MG63 (cell line): ENCODE measurements at regions not wholly inside any gene's neighbourhood (a gene's known extent, or its start where the extent isn't known, plus 50 kb on each side); places are given as distances from the start of the nearest gene placed in this dataset.

Experiments
- DNase-seq: peaks from one replicate; pipeline ENCODE4 v3.0.0-alpha.2; 2020
- H3K27me3 ChIP-seq: fragments of 250-450 bp; sonication (Bioruptor Pico); 2 replicates; pipeline ENCODE4 v1.5.1; 2020; ENCODE audit warnings: mild to moderate bottlenecking, moderate library complexity
- H3K36me3 ChIP-seq: fragments of 250-450 bp; sonication (Bioruptor Pico); 2 replicates; pipeline ENCODE4 v1.5.1; 2020; ENCODE audit warnings: mild to moderate bottlenecking, moderate library complexity
- H3K4me3 ChIP-seq: fragments of 250-450 bp; sonication (Bioruptor Pico); 2 replicates; pipeline ENCODE4 v1.5.1; 2020; ENCODE audit warnings: mild to moderate bottlenecking, moderate library complexity
- H3K9me3 ChIP-seq: fragments of 250-450 bp; sonication (Bioruptor Pico); 2 replicates; pipeline ENCODE4 v1.5.1; 2020; ENCODE audit warnings: mild to moderate bottlenecking, moderate library complexity

DNA sequence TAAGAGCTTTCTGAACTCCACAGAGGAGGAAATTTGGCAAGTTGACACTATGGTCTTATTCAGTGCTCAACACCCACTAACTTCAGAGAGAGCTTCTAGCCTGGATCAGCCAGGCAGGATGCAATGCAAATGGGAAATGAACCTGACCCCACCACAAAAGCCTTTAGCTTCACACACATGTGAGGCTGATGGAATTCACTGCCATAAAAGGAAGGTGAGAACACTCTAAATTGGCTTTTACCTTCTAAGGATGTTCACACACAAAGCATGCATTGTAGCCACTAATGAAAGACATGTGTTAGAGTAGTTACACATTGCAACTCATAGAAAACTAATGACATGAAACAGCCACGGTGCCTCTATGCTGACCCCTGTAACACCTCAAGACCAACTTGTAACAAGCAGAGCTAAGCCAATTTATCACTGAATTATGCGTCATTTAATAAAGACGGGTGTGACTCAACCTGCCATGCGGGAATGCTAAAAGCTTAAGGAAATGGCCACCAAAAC is 262.1 kb downstream of the HACE1 start:
- Histone ChIP-seq H3K27me3 (no peaks in the 10 kb centered on the region), H3K36me3 (no peaks in the 10 kb centered on the region), H3K9me3 (no peaks in the 10 kb centered on the region), H3K4me3 (no peak overlapping the region)
- no peak for DNase-seq

DNA sequence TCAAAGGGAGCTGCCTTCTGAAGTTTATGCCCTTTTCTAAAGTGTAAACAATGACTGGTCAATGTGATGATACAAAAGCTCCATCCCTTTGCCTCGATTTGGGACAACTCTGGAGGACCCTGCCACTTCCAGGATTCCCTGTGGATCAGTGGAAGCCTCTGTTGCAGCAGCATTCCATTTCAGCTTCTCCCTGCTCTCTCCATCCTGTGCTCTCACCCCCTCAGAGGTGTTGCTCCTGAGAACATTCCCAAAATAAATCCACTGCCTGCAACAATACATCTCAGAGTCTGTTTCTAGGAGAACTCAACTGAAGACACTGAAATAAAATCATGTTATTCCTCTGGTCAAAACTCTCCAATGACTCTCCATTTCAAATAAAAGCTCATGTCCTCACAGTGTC is 263.6 kb downstream of the HACE1 start:
- no peaks in the 10 kb centered on the region for H3K36me3 ChIP-seq
- no peak for DNase-seq
- no peaks in the 10 kb centered on the region for H3K9me3 ChIP-seq
- no peak overlapping the region for H3K4me3 ChIP-seq
- no peaks in the 10 kb centered on the region for H3K27me3 ChIP-seq

DNA sequence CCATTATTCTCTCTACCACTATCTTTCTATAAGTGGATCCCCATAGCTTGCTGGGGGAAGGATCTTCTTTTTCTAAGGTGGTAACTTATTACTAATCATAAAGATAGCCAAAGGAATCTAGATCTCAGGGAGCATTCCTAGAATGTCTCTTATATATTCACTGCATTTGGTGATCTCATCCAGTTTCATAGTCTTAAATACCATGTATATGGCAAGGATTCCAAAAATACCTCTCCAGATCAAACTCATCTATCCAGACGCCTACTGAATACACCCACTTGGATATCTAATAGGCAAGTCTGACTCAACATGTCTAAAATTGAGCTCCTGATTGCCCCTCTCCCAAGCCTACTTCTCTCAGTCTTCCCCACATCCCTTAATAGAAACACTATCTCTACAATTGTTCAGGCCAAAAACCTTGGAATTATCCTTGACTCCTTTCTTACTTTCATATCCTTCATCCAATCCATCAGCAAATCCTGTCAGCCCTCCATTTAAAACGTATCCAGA is 264.4 kb downstream of the HACE1 start:
- DNase-seq: no peak
- Histone ChIP-seq H3K36me3 (no peaks in the 10 kb centered on the region), H3K4me3 (no peak overlapping the region)

DNA sequence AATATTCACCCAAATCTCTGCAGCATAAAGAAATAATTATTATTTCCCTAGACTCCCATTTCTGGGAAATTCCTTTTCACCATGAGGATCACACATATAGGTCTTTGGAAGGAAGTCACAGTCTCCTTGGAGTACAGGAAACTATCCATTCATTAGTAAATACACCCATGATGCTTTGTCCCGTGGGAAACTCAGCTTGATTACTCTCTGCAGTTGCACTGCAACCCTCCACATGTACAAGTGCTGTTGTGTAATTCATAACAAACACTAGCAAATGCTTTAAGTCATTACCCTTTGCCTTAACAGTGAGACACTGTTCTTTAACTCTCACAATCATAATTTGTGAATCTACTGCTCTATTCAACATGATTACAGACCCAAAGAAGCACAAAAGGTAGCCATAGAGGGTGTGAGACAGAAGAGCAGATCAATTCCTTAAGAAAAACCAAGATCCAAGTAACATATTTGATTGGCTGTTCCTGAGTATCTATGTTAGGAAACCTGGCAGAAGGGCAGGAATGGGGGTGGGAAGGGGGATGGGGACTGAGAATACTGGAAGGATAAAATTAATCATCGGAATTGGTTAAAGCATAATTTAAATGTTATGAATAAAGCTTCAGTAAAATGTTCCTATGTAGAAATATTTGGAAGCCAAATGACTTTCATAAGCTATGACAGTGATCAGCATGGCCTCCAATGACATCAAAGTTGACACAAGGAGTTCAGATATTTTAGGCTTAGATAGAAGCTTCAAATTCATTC is 268.0 kb downstream of the HACE1 start:
- Histone ChIP-seq H3K9me3 (no peaks in the 10 kb centered on the region), H3K36me3 (no peaks in the 10 kb centered on the region), H3K27me3 (no peaks in the 10 kb centered on the region), H3K4me3 (no peak overlapping the region)
- DNase-seq: no peak

More for the DNA sequence above, 264.4 kb downstream of the HACE1 start:
- H3K9me3 ChIP-seq: no peaks in the 10 kb centered on the region
- H3K27me3 ChIP-seq: no peaks in the 10 kb centered on the region

DNA sequence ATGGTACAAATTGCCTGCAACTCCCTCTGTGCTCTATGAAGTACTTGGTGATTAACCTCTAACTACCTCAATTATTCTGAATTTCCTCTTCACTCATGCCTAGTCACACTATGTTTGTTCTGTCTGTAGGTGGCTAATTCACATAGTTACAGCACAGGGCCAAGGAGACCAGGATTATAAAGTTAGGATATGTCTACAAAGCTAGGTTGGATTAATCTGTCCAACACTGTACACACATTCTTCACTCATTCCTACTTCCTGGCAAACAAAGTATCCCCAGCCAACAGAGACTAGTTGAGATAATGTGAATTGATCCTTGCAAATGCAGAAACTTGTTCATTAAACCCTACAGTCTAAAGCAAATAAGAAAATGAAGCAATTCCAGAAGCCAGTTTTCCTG is 269.8 kb downstream of the HACE1 start:
- no peaks in the 10 kb centered on the region for H3K36me3 ChIP-seq
- H3K4me3 ChIP-seq: no peak overlapping the region
- H3K9me3 ChIP-seq: no peaks in the 10 kb centered on the region
- DNase-seq: no peak
- H3K27me3 ChIP-seq: no peaks in the 10 kb centered on the region

DNA sequence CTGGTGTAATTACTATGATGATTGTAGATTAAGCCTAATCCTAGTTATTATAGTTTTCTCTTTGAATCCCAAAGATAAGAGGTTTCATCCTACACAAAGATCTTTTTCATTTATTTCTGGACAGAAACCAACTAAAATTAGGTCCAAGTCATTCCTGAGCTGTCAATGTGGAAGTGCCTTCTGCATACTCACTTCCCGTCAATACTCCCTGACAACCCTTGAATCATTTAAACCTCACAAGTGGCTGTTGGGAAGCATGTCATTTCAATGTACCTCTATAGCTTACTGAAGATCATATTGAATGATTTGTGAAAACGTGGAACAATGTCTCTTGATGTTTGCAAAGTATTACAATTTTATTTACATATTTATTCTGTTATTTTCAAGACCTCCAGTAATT is 274.1 kb downstream of the HACE1 start:
- H3K36me3 ChIP-seq: no peaks in the 10 kb centered on the region
- no peaks in the 10 kb centered on the region for H3K27me3 ChIP-seq
- H3K9me3 ChIP-seq: no peaks in the 10 kb centered on the region
- H3K4me3 ChIP-seq: no peak overlapping the region
- no peak for DNase-seq

DNA sequence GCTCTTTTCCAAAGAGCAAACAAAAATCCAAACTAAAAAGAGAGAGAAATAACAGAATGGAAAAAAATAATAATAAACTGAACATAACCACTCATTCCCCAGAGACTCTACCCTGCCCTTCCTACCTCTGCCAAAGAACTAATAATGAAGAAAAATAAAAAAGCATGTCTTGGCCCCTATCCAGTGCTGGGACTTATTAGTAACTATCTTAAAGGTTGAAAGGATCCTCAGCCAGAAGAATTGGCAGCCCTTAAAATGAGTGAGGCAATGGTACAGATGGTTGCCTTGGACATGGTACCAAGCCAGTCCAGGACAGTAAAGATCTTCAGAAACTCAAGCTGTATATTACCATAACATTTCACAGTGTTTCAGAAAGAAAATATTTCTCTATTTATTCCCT is 279.3 kb downstream of the HACE1 start:
- no peak overlapping the region for H3K4me3 ChIP-seq
- peak; percentile 14 for DNase-seq
- no peaks in the 10 kb centered on the region for H3K9me3 ChIP-seq
- no peaks in the 10 kb centered on the region for H3K36me3 ChIP-seq
- H3K27me3 ChIP-seq: no peaks in the 10 kb centered on the region

DNA sequence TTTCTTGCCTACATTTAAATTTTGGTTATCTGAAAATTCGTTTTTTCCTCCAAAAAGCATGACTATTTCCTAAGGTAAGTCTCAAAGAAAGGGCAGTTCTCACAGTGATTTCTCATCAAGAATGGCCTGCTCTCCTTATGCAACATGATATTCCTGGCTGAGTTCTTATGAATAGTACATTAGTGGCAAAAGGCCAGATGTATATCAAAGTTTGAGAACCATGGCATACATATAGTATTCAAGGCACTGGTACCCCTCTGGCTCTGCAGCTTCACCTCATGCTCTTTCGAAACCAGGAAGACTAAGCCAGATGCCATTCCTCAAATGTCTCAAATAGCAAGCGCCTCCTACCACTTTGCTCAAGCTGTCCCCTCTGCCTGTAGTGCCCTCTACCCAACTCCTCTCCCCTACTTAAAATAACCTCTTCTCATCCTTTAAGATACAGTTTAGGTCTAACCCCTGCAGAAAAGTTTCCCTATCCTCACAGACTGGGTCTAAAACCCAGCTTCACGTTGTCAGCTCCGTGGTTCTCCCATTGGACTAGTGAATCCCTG is 280.3 kb downstream of the HACE1 start:
- Histone ChIP-seq H3K9me3 (no peaks in the 10 kb centered on the region), H3K36me3 (no peaks in the 10 kb centered on the region), H3K4me3 (no peak overlapping the region), H3K27me3 (no peaks in the 10 kb centered on the region)
- no peak for DNase-seq

DNA sequence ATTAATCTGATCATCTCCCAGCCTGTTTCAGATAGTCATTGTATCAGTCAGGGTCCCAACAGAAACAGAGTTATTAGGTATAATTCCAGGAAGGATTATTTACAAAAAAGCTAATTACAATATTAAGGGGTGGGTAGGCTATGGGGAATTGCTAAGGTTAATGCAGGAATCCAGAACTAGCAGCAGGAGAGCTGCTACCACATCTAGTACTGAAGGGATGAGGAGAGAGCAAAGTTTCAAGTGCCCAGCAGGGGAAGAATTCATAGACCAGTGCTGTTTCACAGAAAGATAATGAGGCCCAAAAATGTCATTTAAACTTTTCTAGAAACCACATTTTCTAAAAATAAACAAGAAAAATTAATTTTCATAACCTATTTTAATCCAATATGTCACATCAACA is 284.2 kb downstream of the HACE1 start:
- H3K36me3 ChIP-seq: no peaks in the 10 kb centered on the region
- DNase-seq: no peak
- no peaks in the 10 kb centered on the region for H3K9me3 ChIP-seq
- no peak overlapping the region for H3K4me3 ChIP-seq
- H3K27me3 ChIP-seq: no peaks in the 10 kb centered on the region

DNA sequence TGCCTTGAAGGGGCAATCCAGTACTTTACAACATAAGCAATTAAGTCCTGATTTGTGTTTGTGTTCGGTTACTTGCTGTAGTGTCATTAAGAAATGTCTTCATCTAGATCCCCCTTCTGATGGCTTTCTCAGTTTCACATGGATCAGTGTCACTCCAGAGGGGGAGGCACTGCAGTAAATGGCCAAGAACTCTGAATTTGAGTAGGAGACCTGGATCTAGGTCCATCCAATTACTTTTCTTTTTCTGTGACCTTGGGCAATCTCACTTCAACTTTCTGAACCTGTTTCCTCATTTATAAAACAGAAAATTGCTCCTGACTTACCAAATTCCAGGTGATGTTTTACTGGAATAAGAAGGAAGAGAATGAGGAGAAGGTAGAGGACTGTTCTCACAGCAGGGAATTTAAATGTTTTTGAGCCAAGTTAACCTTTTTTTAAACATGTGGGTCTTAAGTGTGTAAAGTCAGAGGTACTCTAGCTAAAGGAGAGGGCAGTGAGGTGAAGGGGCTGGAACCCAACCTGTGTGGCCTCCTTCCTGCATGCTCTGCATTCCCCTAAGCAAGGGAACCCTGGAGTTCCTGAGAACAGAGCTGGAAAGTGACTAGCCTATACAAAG is 285.5 kb downstream of the HACE1 start:
- H3K9me3 ChIP-seq: no peaks in the 10 kb centered on the region
- no peak for DNase-seq
- no peaks in the 10 kb centered on the region for H3K36me3 ChIP-seq
- H3K4me3 ChIP-seq: no peak overlapping the region
- H3K27me3 ChIP-seq: no peaks in the 10 kb centered on the region

DNA sequence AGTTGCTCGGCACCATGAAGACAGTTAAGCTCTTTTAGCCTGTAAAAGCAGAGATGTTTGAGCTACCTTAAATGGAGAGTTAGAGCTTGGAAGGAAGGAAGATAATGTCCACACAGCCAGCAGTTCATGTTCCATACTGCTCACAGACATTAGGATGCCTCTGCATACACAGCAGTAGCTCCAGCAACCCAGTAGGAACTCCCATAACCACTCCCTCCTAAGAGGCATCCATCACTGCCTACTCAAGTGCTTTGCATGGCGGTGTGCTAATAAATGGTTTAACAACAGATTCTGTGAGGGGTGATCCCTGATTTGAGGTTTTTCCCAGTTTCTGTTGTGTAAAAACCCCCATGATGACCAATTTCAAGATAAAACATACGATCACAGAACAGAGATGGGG is 286.4 kb downstream of the HACE1 start:
- Histone ChIP-seq H3K36me3 (no peaks in the 10 kb centered on the region), H3K27me3 (no peaks in the 10 kb centered on the region), H3K9me3 (no peaks in the 10 kb centered on the region), H3K4me3 (no peak overlapping the region)
- no peak for DNase-seq

DNA sequence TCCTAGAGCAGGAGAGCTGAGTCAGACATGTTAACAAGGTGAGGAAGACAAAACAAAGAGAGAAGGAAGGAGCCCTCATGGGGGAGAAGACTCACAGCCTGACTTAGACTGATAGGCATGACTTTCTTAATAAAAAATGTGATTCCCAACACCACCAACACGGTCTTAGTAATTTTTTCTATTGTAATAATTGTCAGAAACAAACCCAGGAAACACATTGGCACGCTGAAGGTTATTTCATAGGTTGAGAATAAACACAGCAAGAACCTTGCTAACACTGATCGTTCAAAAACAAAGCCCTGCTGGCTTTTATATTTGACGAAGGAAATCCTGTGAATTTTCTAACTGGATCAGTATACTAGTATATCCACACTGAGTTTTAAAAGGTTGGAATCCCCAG is 286.8 kb downstream of the HACE1 start:
- Histone ChIP-seq H3K27me3 (no peaks in the 10 kb centered on the region), H3K4me3 (no peak overlapping the region), H3K9me3 (no peaks in the 10 kb centered on the region), H3K36me3 (no peaks in the 10 kb centered on the region)
- no peak for DNase-seq

DNA sequence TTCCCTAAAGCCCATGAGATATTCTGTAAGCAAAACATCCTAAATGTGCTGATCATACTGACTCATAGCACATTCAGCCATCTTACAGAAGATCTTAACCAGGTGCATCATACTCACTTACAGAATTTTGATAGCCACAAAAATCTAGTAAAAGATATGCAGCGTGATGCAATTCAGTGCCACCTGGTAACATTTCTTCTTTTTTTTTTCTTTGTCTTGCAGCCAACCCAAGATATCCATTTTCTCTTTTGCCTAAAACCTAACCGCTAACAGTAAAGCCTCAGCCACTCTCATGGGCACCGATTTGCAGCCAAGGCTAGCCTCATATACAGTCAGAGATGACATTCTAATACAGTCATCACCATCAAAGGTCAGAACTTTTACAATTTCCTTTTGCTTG is 293.3 kb downstream of the HACE1 start:
- Histone ChIP-seq H3K36me3 (no peaks in the 10 kb centered on the region), H3K27me3 (no peaks in the 10 kb centered on the region), H3K4me3 (no peak overlapping the region), H3K9me3 (no peaks in the 10 kb centered on the region)
- DNase-seq: no peak

DNA sequence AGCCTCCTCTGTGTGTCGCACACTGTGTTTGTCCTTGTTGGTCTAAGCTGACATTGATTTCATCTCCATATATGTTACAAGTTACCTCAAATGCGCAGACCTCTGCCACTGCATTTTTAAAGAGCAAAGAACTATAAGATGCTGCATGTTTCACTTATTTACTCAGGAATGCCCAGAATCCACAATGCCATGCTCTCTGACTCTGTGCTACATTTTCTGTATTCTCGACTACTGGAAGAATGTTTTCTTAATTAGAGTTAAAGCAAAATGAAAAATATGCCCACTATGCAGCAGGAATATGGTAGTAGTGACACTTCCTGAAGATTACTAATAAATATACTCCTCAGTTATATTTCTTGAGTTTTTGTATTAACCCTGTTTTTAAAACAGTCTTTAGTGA is 296.4 kb downstream of the HACE1 start:
- no peak for DNase-seq
- H3K4me3 ChIP-seq: no peak overlapping the region

DNA sequence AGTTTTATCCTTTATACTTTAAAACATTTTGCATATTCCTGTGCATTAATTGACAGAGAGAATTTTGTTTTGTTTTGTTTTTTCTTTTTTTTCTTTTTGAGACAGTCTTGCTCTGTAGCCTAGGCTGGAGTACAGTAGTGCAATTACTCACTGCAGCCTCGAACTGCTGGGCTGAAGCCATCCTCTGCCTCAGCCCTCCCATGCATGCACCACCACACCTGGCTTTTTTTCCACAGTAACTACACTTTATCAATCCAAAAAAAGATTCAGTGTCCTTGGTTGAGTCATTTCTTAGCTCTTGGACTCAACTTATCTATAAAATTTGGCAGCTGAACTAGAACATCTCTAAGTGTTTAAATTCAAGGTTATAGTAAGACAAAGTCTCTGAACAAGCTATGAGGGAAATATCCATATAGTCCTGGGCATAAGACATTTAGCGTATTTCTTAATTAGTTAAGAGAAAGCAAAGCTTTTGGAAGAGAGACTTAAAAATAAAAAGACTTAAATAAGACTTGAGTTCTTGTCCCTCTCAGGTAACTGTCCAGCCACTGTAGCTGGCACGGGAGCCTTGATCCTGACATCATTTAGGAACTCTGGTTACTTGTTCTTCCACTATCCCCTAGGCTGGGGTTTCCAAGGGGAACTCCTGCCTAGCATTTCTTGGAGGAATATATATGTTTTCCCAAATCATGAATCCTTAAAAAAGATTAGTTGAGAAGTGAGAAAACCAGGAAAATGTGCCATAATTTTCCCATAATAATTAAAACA is 300.1 kb downstream of the HACE1 start:
- Histone ChIP-seq H3K36me3 (no peaks in the 10 kb centered on the region), H3K27me3 (no peaks in the 10 kb centered on the region; the same call in 1 of the 2 replicates), H3K9me3 (no peaks in the 10 kb centered on the region), H3K4me3 (no peak overlapping the region)
- DNase-seq: no peak

More for the DNA sequence above, 296.4 kb downstream of the HACE1 start:
- H3K36me3 ChIP-seq: no peaks in the 10 kb centered on the region
- H3K27me3 ChIP-seq: no peaks in the 10 kb centered on the region
- H3K9me3 ChIP-seq: no peaks in the 10 kb centered on the region

DNA sequence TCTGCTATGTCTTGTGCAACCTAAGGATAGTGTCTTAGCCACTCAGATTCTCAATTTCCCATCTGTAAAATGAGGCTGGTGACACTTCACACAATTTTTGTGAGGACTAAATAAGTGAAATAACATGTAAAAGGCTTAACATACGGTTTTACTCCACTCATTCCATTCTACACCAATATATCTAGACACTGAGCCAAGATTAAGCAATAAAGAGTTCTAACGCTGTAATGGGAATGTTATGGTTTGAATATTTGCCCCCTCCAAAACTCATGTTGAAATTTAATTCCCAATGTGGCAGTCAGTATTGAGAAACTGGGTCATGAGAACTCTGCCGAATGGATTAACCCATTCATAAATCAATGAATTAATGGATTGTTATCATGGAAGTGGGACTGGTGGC is 301.0 kb downstream of the HACE1 start:
- H3K36me3 ChIP-seq: no peaks in the 10 kb centered on the region
- DNase-seq: no peak
- no peaks in the 10 kb centered on the region; the same call in 1 of the 2 replicates for H3K27me3 ChIP-seq
- no peaks in the 10 kb centered on the region for H3K9me3 ChIP-seq
- no peak overlapping the region for H3K4me3 ChIP-seq

DNA sequence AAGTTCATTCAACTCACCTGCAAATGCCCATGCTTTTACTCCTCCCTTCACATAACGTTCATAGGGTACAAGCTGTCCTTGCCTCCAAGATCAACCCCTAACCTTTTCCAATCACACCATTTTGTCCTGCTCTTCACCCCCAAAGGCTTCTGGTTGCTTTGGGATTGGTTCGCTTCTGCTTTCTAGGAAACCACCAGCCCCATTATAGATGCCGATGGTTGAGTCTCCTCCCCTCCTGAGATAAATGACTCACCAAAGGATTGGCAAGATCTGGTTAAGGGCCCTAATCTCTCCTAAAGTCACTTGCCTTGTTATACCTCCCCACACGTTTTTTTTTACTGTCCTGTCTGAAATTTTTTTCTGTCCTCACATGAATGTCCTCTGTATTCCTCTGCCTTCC is 311.4 kb downstream of the HACE1 start:
- no peak overlapping the region for H3K4me3 ChIP-seq
- H3K36me3 ChIP-seq: no peaks in the 10 kb centered on the region
- no peaks in the 10 kb centered on the region for H3K9me3 ChIP-seq
- DNase-seq: no peak
- no peaks in the 10 kb centered on the region for H3K27me3 ChIP-seq
